CD4-positive, alpha-beta T cell treated with Interleukin-17A for 4 hours (primary cell): ENCODE measurements at regions not wholly inside any gene's neighbourhood (a gene's known extent, or its start where the extent isn't known, plus 50 kb on each side); places are given as distances from the start of the nearest gene placed in this dataset.
A peak's percentile ranks its signal among the peaks of the same experiment; 100 is the strongest.
"Not testable (repeated sequence)": the region's sequence is repeated elsewhere in the genome, so short reads cannot be mapped to it uniquely, and the experiment has no call there.

ENCODE experiments used
- DNase-seq: peaks from one replicate; pipeline ENCODE4 v3.0.0-alpha.2; 2020; ENCODE audit warnings: mixed read lengths

DNA sequence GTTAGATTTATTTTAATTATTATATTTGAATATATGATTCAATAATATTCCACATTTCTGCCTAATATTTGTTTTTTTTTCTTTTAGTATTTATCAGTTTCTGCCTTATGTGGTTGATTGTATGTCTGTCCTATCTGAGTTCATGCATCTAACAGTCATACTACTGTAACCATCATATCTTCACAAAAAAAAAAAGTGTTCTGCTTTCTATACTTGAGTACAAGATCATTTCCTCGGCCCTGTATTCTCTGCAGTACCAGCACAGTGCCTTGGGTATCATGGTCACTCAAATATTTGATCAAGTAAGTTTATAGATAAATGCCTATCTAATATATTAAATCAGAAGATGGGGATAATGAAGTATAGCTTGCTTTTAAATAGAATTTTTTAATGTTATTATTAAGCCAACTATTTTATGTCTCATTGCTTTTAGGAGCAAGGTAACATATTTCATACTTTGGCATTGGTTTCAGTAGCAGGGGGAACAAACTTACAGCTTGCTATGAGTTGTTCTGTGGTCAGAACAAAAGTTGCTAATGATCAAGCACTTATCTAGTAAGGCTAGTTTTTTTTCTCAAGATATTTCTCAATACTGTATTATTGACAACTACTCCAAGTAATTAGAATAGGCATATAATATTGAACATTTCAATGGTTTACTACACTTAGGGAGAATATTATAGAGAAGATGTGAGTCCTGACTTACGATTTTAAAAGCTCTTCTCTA, 290.5 kb upstream of the FBXO33 start:
- no peak for DNase-seq

DNA sequence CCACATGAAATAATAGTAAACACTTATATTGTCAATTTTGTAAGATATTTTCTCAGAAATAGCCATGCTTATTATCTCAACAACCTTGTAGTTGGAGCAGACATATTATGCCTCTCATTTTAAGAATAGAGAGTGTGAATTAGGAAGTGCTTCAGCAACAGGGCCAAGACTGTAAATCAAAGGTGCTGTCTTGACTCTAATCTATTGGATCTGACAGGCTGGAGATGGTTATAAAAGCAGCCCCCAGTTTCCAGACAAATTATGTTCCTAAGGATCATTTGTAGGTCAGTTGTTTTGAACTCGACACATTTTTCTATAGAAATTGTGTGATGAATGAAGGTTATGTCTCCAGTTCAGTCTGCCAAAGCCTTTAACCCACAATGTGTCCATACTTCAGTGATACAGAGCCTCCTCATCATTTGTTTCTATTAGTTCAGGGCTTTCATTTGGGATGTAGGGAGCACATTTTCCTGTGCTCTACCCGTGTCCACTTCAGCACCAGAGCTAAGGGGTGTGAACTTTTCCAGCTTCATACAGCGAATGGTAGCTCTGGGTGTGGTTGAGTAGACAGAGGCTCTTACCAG, 284.8 kb upstream of the FBXO33 start:
- no peak for DNase-seq

DNA sequence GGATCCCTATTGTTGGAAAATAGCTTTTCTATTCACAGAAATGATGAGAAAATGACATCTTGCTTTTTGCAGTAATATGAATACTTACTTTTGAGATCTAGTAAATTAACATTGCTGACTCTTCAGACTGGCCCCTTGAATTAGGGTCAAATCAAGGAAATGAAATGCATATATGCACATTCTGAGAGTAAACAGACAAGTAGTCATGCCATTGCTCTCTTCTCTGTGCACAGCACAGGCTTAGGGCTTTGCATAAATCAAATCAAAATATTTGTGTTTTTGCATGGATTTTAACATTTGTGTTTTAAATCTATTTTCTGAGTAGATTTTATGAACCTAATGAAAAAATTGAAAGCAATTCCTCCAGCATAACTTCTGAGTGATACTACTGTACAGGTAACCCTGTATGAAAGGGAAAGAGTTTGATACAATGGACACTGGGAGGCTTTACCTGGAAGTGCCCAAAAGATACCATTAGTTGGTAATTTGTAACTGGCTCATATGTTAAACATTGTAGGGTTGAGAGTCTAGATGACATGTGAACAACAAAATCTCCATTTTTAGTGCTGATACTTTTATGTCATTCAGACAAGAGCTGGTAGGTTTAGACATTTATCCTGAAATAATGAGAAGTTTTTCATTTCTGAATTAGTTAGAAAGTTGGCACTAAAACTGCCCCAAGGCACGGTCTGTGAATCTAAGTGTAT, 280.2 kb upstream of the FBXO33 start:
- no peak for DNase-seq

DNA sequence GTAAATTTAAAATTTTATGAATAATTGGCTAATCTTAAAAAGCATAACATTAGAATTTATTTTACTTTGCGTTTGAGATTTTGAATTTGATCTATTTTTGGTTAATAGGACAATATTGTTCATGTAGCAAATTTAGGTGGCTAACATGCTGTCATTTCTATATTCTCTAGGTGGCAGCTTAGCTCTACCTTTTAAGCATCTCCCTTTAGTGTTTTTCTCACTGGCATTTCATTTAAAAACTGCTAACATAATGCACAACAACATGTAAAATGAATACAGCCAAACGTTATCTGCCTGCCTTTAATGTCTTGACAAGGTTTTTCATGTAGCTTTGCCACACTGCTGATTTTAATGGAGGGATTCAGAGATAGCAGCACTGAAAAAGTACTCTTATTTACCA, 272.4 kb upstream of the FBXO33 start:
- no peak for DNase-seq

DNA sequence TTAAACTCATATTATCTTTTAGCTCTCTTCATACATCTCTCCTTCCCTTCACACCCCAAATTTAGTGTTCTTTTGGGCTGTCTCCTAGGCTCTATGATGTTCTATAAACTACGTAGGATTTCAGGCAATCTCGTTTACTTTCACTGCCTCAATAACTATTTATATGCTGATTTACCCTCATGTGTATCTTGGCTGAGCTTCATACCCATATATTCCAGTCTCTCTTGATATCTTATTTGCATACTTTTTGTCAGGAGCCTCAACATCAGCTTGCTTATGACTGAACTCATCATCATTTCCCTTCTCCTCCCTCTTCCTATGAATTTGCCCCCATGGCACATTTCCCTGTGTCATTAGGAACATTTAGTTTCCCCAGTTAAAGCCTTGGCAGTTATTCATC, 262.1 kb upstream of the FBXO33 start:
- no peak for DNase-seq

DNA sequence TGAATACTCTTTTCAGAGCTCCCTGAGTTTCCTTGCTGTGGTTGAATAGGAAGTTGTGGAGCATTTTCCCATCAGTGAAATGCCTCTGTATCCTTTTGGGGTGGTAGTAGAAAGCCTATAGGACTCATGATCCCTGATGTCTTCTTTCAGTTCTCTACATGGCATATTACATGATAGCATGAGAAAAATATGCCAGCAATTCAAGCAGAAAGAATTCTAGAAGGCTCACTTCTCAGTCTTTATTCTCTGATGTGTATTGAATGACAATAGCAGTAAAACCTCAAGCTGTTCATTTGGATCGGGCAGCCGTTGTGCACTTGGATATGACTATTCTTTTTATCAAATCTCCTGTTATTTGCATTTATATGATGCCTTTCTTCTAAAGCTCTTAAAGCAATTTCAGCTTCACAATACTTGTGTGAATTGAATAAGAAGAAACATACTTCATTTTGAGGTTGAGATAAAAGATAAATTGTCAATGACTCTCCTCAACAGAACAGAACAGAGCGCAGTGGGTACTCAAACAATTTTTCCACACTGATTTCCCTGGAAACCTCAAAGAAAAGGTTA, 251.5 kb upstream of the FBXO33 start:
- DNase-seq = no peak

DNA sequence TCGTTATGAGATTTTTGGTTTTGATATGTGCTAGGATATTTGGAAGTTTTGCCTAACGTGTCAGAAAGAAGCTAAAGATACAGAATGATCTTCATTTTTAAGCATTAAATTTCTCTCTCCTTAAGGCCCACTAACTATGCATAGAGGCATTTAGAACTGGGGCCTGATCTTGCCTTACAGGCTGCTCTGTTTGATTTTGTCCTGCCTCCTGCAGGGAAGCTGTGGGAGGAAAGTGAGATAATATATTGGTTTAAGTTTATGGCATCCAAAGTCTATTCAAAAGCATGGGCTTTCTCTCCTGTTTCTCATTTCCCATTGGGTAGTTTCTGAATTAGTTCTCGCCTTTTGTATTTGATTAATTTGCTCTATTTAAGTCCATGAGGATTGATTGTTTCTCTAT, 250.3 kb upstream of the FBXO33 start:
- DNase-seq = no peak

DNA sequence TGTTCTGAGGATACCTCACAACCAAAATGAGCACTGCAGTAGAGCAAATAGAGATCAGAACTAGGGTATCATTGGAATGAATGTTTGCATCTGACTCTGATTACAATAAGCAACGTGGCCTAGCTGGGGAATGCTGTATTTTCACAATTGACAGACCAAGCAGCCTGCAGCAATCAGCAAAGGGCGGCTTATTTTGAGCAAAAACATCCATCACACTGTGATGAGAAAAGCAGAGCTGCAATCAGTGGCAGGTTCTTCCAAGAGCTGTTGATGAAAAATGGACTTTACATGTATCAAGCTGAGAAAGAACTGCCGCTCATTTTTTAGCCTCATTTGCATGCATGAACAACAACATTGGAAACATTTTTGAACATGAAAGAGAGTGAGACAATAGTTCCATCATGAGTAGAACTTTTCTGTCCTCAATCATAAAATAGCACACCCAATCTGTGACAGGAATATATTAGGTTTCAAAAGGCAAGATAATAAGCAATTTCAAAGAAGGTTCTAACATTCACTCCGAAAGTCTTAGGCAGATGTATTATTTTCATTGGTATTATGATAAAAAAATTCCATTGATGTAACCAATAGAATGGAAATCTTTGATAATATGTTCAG, 249.7 kb upstream of the FBXO33 start:
- no peak for DNase-seq

DNA sequence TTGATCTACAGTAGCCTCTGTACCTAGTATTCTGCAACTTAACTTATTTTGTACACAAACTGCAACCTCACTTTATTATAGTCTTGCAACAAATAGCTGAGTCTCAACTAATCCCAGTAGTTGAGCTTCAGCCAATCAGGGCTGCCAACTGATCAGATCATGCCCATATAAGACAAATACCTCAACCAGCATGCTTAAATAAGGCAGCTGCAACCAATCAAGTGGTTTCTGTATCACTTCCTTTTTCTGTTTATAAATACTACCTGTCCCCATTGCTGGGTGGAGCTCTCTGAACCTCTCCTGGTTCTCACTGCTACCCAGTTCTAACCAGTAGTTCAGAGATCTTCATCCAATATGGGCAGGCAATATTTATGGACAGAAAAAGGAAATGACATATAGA, 248.5 kb upstream of the FBXO33 start:
- no peak for DNase-seq

DNA sequence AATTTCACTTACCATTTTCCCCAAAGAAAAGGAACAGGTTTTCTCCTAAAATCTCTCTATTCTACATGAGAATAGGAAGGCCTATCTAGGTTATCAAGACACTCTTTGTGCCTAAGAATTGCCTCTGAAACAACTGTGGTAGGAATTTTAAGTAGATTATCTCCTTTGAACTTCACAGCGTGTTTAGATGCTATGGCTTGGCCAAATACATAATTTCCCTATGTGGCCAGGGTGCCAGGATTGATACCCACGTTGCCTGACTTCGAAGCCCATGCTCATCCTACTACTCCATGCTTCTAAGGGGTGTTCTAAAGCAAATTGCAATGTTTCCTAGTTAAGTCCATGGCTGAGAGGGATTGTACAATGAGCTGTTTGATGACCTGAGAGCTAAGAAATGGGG, 241.5 kb upstream of the FBXO33 start:
- DNase-seq = no peak

DNA sequence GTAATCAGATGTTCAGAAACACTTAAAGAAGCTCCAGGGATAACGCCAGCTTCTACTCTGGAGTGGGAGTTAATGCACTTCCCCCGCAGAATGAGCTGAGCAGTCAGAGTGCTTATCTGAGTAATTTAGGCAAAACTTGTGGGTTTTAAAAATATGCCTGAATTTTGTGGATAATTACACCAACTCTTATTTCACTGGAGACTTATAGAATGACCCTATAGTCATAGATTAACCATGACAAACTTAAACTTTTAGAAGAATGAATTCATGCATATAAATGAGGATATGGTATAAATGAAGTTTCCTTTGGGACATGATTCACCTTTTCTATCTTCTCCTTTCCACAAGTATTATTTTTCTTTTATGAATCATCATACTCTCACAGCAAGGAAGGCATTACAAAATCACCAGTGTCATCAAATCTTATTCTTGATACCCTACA, 241.1 kb upstream of the FBXO33 start:
- DNase-seq = no peak

DNA sequence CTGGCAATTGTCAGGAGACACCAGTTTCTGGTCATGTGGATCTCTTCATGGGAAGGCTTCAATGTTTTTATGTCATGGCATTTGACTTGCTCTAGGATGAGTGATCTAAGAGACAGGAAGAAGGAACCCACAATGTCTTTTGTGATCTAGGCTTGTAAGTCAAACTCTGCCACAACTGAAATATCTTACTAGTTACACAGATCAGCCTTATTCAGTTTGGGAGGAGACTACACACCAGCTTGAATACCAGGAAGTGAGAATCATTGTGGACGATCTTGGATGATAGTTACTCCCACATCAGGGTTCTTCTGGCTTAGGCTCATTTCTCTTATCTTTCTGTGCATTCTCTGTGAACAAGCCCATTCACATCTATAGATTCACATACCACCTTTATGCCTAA, 236.2 kb upstream of the FBXO33 start:
- DNase-seq = no peak

DNA sequence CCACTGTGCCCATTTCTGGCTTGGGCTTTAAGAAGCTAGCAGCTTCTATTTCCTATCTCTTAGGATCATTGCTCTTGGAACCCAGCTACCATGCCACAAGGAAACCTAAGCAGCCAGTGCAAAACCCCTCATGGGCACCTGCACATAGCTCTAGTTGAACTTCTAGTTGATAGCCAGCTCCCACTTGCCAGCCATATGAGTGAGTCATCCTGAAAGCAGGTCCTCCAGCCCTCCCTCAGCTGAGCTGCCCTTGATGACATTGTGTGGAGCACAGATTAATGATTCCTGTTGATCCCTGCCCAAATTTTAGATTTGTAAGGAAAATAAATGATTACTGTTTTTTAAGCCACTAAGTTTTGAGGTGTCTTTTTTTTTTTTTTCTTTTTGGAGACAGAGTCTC, 234.2 kb upstream of the FBXO33 start:
- DNase-seq = no peak

DNA sequence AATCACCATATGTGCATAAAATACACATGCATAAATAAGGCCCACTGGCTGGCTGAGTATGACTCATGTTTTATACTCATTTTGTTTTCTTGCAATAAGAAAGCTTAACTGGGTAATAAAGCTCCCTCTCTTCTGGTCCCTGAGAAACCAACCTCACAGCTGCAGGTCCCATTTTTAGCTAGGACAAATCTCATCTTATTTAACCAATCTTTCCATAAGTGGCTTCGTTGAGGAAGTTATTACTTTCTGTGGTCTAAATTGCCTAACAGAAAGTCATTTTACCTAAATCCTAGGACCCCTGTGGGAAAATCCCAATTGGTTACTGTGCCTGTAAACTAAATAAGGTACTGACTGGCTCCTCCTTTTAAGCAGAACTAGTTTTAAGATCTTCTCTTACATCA, 232.8 kb upstream of the FBXO33 start:
- DNase-seq = no peak

DNA sequence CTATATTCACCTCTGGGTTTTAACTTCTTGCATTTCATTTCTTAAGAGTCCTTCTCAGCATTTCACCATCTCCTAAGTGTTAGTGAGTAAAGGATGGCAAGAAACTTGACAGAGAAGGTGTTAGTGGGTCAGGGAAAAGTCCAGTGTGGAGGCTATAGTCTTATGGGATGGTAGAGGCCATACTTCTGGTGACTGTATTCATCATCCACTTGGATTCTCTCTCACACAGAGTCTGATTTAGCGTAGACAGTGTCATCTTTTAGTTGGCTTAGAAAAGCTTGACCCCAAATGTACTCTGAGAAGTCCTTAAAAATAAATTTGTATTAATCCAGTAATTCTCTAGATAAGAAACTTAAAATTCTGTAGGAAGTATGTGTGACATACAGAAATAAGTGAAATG, 232.4 kb upstream of the FBXO33 start:
- DNase-seq = no peak

DNA sequence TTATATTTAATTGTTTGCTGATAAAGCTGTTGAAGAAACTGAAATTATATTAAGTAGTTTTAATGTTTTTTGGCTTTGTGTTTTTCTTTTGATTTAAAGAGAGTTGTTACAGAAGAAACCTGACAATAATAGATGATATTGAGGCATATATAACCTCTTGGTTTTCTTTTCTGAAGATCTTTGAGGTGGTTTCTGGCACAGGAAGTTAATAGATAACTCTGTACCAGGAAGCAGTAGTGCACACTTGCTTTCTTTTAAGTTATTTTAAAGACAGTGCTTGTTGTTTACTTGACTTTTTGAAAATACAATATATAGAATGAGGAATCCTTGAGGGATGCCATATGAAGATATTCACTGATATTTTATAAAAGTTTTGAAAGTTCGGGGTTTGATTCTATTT, 209.0 kb upstream of the FBXO33 start:
- no peak for DNase-seq

DNA sequence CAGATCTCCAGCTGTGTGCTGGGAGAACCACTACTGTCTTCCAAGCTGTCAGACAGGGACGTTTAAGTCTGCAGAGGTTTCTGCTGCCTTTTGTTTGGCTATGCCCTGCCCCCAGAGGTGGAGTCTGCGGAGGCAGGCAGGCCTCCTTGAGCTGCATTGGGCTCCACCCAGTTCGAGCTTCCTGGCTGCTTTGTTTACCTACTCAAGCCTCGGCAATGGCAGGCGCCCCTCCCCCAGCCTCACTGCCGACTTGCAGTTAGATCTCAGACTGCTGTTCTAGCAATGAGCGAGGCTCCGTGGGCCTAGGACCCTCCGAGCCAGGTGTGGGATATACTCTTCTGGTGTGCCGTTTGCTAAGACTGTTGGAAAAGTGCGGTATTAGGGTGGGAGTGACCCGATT, 206.8 kb upstream of the FBXO33 start:
- not testable (repeated sequence) for DNase-seq

DNA sequence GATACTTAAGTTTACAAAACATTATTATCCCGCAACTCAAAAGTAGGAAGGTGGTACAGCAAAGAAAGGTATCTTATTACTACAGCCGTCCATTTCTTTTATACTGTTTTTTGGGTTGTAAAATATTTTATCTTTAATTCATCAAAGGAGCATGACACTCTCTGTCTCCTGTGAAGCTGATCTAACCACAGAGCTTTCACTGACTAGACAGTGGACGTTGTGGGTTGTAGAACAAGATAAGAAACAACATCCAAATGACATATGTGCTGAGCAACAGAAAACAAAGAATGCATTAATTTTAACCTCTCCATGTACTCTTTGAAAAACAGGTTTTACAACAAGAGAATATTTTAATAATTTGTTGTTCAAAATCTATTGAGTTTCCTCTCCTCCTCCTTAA, 195.9 kb upstream of the FBXO33 start:
- no peak for DNase-seq

DNA sequence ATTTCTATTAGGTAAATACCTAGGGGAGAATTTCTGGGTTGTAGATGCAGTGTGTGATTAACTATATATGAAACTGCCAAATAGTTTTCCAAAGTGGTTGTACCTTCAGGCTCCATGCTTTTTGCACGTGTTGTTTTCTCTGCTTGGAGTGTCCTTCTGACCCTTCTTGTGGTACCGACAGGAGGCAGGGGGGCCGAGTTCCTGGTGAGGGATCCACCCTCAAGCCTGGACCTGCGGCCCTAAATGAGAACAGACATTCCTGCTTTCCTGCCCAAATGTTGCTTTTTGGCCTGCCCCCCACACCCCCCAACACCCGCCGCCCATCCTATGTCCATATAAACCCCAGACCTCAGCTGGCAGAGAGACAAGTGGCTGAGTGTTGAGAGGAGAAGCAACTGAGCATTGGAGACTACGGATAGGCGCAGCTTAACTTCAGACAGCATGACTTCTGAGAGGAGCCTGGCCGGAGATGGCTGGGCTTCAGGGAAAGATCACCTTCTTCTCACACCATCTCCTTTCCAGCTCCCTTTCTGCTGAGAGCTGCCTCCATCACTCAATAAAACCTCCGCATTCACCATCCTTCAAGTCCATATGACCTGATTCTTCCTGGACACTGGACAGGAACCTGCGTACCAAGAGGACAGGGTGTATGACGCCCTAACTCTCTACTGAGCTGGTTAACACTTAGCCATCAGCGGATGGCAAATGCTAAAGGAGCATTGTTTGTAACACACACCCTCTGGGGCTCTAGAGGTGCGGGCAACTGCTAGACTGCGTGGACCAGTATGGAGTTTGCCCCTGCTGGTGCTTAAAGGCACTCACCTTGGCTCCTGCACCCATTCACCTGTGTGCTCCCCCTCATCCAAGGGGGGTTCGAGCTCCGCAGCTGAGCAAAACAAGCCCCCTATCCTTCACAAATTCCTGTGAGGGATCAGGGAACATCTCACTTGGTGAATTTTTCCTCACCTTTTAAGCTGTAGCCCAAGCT, 194.7 kb upstream of the FBXO33 start:
- DNase-seq = peak; percentile 2

DNA sequence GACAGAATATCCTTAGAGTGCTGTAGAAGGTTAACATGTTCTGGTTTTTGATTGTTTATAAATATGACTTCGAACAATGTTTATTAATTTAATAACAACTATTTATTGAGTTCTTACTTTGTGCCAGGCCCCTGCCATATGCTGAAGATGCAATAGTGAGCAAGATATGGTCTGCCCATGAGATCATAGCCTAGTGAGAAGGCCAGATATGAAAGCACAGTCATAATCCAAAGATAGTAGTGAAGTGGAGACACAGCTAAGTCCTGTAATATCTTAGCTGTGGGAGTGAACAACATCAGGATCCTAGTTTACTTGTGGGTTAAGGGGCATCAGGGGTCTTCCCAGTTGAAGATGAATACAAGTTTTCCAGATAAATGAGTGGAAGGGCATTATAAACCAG, 189.4 kb upstream of the FBXO33 start:
- no peak for DNase-seq

DNA sequence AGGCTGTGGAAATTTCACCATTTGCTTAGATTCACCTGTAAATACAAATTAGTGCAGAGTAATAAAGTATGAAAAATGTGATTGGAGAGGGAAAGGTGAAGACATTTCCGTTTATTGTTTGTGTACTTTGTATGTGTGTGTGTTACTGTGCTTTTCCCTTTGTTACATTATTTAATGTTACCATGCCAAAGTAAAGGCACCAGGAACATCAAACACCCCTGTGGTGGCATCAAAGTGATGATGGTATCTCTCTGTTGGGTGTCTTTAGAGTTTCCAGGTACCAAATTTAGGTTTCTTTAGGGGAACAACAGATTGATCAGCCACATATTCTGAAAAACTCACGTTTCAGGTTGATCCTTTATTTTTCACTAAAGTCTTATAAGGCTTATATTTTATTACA, 189.0 kb upstream of the FBXO33 start:
- no peak for DNase-seq

DNA sequence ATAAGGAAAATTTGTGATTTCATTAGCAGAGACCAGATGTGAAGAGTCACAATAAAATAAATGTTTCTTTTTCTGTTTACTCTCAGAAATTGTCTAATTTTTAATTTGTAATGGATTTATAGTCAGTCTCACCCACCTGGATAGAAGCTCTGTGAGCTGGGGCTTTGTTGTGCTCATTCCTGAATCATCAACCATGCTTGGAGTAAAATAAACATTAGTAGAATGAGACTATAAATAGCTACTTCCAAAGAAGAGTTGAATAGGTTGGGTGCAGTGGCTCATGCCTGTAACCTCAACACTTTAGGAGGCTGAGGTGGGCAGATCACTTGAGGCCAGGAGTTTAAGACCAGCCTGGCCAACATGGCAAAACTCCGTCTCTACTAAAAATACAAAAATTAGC, 185.3 kb upstream of the FBXO33 start:
- DNase-seq = no peak
